Testis (tissue), 2 donors: ENCODE measurements at regions not wholly inside any gene's neighbourhood (a gene's known extent, or its start where the extent isn't known, plus 50 kb on each side); places are given as distances from the start of the nearest gene placed in this dataset.

Experiments
- CTCF ChIP-seq, 3 experiments: fragments of 450-650 bp in 2 of 3; fragments of 200-600 bp in 1 of 3; sonication (generic) in 1 of 3; IDR thresholded peaks; one replicate each; pipeline ENCODE4 v1.5.1; 2016 to 2019; ENCODE audit warnings: antibody characterized with exemption in 3 of 3, mild to moderate bottlenecking in 2 of 3, moderate library complexity in 1 of 3
- POLR2A ChIP-seq: fragments of 450-650 bp; IDR thresholded peaks from one replicate; pipeline ENCODE4 v1.6.1; 2017; ENCODE audit warnings: antibody characterized with exemption, mild to moderate bottlenecking, moderate library complexity

- TF ChIP-seq CTCF (IDR thresholded peaks at IDR 0.05): no peak
- TF ChIP-seq POLR2A: no peak
Observed at GRCh38 chr2:59885541-59885940, 667.9 kb downstream of the BCL11A start.
